ENCODE measurements at regions not wholly inside any gene's neighbourhood (a gene's known extent, or its start where the extent isn't known, plus 50 kb on each side); places are given as distances from the start of the nearest gene placed in this dataset.

- TF ChIP-seq CTBP2 (IDR thresholded peaks at IDR 0.05; ENCODE audit: borderline replicate concordance, insufficient read depth, insufficient read length, low read length) (no peak), SIX5 (IDR thresholded peaks at IDR 0.05; ENCODE audit: low read depth, low read length) (no peak), CEBPB (IDR thresholded peaks at IDR 0.05; ENCODE audit: low read depth, low read length) (no peak), MAFK (IDR thresholded peaks at IDR 0.05; ENCODE audit: low read depth, low read length) (no peak), RAD21 (IDR thresholded peaks at IDR 0.05 in 1 of 2, conservative IDR thresholded peaks at IDR 0.05 in 1 of 2; ENCODE audit: low read depth in 2 of 2, low read length in 2 of 2) (no peak), CBX5 (IDR thresholded peaks at IDR 0.05; ENCODE audit: low read depth, low read length) (no peak), HDAC2 (IDR thresholded peaks at IDR 0.05; ENCODE audit: borderline replicate concordance in 1 of 2, low read depth in 2 of 2, low read length in 2 of 2) (no peak), GABPA (IDR thresholded peaks at IDR 0.05; ENCODE audit: borderline replicate concordance, insufficient read depth, low read length) (no peak), TBP (IDR thresholded peaks at IDR 0.05; ENCODE audit: low read depth, low read length) (no peak), KDM5A (IDR thresholded peaks at IDR 0.05; ENCODE audit: low read length) (no peak)
These were observed 424.8 kb upstream of the FZD8 start for GRCh38 chr10:36066850-36067249.

More at GRCh38 chr10:36066850-36067249, 424.8 kb upstream of the FZD8 start:
- Histone ChIP-seq H4K5ac (ENCODE audit: insufficient read length, low read depth, low read length) (no peak overlapping the region), H3K4me2 (ENCODE audit: insufficient read depth in 1 of 2, low read depth in 2 of 2, low read length in 2 of 2) (no peak overlapping the region), H3K56ac (replicated peaks; ENCODE audit: insufficient read length, low read depth, low read length) (no peak overlapping the region), H3K9ac (replicated peaks in 1 of 4; ENCODE audit: extremely low read depth in 1 of 4, low read depth in 3 of 4, low read length in 3 of 4) (no peak overlapping the region), H3K79me2 (ENCODE audit: control insufficient read depth in 1 of 2, insufficient read depth in 2 of 2, low read length in 2 of 2) (no peaks in the 10 kb centered on the region), H3K18ac (ENCODE audit: extremely low read depth, low read length) (no peak overlapping the region), H4K8ac (ENCODE audit: extremely low read depth, insufficient read depth, low read length) (0 out of 2 replicates have a peak overlapping the region, but pooled peaks have one; percentile 18), H2AFZ (ENCODE audit: low read length) (no peak overlapping the region), H2BK5ac (ENCODE audit: low read depth, low read length) (no peak overlapping the region), H2BK20ac (ENCODE audit: low read length) (no peak overlapping the region), H4K20me1 (replicated peaks in 1 of 2; ENCODE audit: control insufficient read depth in 1 of 2, insufficient read depth in 2 of 2, low read length in 2 of 2) (no peaks in the 10 kb centered on the region), H3K4me3 (ENCODE audit: extremely low read depth in 1 of 4, insufficient read depth in 2 of 4, low read depth in 3 of 4, low read length in 4 of 4) (no peak overlapping the region), H3K23ac (ENCODE audit: insufficient read length) (no peak overlapping the region), H2BK12ac (ENCODE audit: low read depth, low read length) (no peak overlapping the region), H3K36me3 (ENCODE audit: control insufficient read depth in 2 of 4, insufficient read depth in 4 of 4, low read length in 3 of 4) (no peaks in the 10 kb centered on the region), H2BK15ac (ENCODE audit: low read length) (no peak overlapping the region), H3K79me1 (ENCODE audit: low read depth, low read length) (no peaks in the 10 kb centered on the region), H3K27ac (ENCODE audit: low read depth, low read length) (no peak overlapping the region), H4K91ac (replicated peaks; ENCODE audit: insufficient read length, low read length) (no peak overlapping the region), H3K9me3 (ENCODE audit: insufficient read depth in 2 of 2, low read depth in 1 of 2, low read length in 1 of 2) (0 out of 4 replicates have a peak, but pooled peaks cover 0 to 5% of the 10 kb centered on the region in 2 experiments), H3K27me3 (replicated peaks in 1 of 4; ENCODE audit: control insufficient read depth in 3 of 4, extremely low read depth in 1 of 4, insufficient read depth in 3 of 4, low read length in 3 of 4) (no peaks in the 10 kb centered on the region), H3K23me2 (ENCODE audit: low read depth, low read length) (no peaks in the 10 kb centered on the region), H3K4me1 (replicated peaks in 1 of 4; ENCODE audit: control insufficient read depth in 3 of 4, insufficient read depth in 4 of 4, low read length in 3 of 4) (no peaks in the 10 kb centered on the region), H3K14ac (ENCODE audit: insufficient read length) (no peak overlapping the region), H2BK120ac (replicated peaks; ENCODE audit: low read depth, low read length) (no peak overlapping the region), H2AK5ac (ENCODE audit: low read depth, low read length) (no peak overlapping the region), H3K4ac (replicated peaks; ENCODE audit: insufficient read length, low read depth, low read length) (no peak overlapping the region)
- CTCF ChIA-PET (ENCODE audit: partially characterized antibody): interaction anchor here (1.0 kb wide), 1 partner anchor 25 kb away, joined by 3 read pairs; no protein-coding TSS in a partner anchor
- FAIRE-seq: no peak
- no peak for DNase-seq (ENCODE audit: low read depth in 1 of 2, low spot score in 2 of 2)
- WGBS, 2 experiments (ENCODE audit: extremely low coverage in 1 of 2, insufficient coverage in 1 of 2, insufficient read length in 1 of 2, insufficient replicate concordance in 2 of 2, low coverage in 1 of 2, low lambda C conversion rate in 2 of 2, missing lambda C conversion rate in 1 of 2): 88% methylated on average over 3 of the region's 3 CpGs; no CpG with 5 or more reads in 1 of the 2 experiments
- POLR2A ChIA-PET (ENCODE audit: partially characterized antibody): no interaction called here
